ENCODE measurements at regions not wholly inside any gene's neighbourhood (a gene's known extent, or its start where the extent isn't known, plus 50 kb on each side); places are given as distances from the start of the nearest gene placed in this dataset.

- TF ChIP-seq EZH2phosphoT487 (IDR thresholded peaks at IDR 0.05; ENCODE audit: low read depth, severe bottlenecking, unreplicated experiment) (no peak), CTCF (IDR thresholded peaks at IDR 0.05; ENCODE audit: poor library complexity) (no peak), EZH2 (IDR thresholded peaks at IDR 0.05; ENCODE audit: borderline replicate concordance) (no peak)
Observed at GRCh38 chr10:63753808-63754207, 232.6 kb downstream of the REEP3 start.

All from hepatocyte (in vitro differentiated cells).